ENCODE measurements at regions not wholly inside any gene's neighbourhood (a gene's known extent, or its start where the extent isn't known, plus 50 kb on each side); places are given as distances from the start of the nearest gene placed in this dataset.

DNA sequence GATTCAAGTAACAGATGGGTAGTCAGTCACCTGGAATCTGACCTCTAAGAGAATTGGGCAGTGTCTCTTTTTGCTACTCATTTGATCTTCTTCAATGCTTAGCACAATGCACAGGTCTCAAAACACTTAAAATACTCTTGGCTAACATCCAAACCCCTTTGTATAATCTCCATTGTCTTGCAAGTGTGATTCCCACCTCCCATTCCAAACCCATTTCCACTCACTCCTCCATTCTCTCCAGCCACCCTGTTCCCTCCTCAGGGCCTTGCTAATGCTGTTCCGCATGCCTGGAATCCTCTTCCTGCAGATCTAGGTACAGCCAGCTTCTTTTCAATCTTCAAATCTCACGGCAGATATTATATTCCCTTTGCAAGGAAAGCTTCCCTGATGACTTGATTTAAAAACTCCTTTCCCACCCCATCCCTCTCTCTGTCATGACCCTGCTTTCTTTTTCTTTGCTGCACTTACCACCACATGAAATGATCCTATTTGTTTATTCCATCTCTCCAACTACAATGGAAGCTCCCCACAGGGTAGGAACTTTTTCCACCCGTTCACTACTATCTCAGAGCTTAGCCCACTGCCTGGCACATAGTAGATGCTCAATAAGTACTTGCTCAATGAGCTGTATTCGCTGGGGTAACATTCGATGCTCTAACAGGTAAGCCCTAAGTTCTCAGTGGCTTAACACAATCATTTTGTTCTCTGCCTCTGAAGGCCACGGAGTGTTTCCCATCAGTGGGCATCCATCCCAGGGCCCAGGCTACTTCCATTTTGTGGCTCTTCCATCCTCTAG, 121.7 kb downstream of the MN1 start:
- no peak for DNase-seq

DNA sequence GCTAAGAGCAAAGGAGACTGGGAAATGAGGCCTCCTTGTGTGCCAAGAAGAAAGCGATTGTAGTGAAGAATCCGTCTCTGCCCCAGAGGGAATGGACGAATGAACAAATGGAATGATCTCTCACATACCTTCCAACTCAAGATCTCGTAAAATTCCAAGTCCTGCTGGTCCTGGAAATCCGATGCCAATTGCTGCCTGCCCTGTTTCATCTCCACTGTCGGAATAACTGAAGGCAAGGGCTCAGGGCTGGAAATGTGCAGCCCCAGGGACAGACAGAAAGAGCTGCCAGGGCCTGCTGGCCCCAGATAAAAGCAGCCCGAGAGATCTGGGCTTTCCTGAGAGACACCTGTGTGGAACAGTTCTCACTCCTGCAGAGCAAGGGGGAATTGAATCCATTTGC, 120.9 kb downstream of the MN1 start:
- no peak for DNase-seq

- no peak for DNase-seq
Measured at GRCh38 chr22:27681037-27681436, 120.5 kb downstream of the MN1 start.

- DNase-seq: no peak
Measured at GRCh38 chr22:27682437-27682836, 119.1 kb downstream of the MN1 start.

DNA sequence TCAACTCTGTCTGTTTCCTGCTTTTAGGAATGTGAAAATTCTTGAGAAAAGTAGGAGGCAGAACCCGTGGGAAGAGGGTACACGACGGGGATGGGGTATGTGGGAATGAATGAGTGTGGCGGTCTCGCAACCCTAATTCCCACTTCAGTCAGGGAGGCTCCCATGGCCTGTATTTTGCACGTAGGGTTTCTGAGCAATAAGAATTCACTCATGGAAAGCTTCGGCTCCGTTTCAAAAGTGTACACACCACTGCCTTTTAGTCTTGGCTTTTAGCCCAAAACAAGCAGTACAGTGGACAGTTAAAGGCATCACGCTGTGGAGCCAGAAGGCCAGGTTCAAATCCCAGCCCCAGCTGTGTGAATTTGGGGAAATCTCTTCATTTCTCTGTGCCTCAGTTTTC, 116.7 kb downstream of the MN1 start:
- no peak for DNase-seq

DNA sequence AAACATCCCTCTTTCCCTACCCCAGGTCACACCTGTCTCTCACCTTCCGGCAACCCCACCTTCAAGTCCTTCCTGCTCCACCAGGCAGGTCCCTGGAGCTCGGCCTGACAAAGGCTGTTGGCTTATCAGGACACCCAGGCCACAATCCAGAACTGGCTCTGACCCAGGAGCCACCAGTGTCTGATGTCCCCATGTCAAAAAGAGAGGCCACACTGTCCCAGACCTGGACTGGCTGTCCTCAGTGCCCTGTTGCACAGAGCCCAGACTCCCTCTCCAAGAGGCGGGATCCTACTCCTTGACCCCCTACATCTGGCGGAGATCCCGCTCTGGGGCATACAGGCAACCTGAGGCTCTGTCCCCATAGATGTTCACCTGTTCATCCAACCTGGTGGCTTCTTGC, 116.0 kb downstream of the MN1 start:
- DNase-seq: no peak

- DNase-seq: no peak
Measured at GRCh38 chr22:27685970-27686369, 115.6 kb downstream of the MN1 start.

DNA sequence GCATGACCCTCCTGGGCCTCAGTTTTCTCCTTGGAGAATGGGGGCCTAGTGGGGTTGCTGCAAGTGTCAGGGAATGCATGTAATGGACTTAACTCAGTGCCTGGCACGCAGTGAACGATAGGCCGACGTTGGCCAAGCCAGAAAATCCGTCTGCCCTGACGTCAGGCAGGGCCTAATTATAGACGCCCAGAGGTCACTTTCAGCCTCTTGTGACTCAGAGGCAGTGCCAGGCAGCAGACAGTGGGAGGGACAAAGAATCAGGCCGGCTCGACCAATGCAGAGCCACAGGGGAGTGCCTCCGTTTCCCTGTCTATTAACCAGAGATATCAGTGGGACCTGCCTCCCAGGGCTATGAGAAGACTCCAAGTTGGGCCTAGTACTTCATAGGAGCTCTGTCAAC, 115.0 kb downstream of the MN1 start:
- DNase-seq: no peak

GRCh38 chr22:27687984-27688545, 113.5 kb downstream of the MN1 start:
- no peak for DNase-seq

GRCh38 chr22:27689664-27690063, 111.9 kb downstream of the MN1 start:
- no peak for DNase-seq

DNA sequence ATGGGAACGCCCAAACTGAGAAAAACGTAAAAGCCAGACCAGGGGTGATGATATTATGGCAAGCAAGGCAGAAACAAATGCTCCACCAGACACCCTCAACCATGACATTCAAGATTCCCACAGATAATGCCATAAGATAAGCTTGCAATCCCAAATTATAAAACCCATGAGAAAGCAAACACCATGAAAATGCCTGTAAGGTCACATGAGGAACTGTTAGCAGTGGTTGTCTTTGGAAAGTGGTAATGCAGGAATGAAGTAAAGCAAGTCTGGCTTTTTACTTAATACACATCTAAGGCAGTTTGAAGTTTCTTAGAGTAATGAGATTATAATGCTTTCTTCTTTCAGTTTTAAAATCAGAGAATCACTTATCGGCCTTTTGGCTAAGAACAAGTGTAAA, 111.0 kb downstream of the MN1 start:
- no peak for DNase-seq

DNA sequence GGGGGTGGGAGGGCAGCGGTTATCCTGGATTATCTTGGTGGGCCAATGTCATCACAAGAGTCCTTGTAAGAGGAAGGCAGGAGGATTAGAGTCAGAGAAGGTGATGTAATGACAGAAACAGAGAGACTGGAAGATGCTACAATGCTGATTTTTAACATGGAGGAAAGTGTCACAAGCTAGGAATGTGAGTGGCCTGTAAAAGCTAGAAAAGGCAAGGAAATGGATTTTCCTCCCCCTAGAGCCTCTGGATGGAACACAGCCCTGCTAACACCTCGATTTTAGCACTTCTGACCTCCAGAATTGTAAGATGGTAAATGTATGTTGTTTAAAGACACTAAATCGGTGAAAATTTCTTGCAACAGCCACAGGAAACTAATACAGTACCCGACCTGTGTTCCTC, 109.3 kb downstream of the MN1 start:
- DNase-seq: no peak

DNA sequence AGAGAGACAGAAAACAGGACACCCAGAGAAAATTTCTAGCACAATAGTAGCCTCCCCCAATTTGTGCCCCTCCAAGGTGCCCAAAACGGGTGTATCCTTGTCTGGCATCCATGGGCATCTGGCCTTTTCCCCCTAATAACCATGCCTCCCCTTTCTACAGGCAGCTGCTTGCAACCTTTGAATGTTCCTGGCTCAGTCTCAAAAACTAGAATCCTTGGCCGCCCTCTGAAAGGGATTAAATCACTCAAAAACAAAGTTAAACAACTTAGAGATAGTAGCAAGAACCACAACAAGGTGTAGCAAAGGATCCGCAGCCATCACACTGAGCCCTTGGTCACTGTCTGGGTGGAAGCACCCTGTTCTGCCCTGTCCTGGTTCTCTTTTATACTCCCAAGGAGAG, 105.6 kb downstream of the MN1 start:
- DNase-seq: no peak

- DNase-seq: no peak
Measured at GRCh38 chr22:27697888-27698287, 103.7 kb downstream of the MN1 start.
